NAMALWA (cell line): ENCODE measurements at regions not wholly inside any gene's neighbourhood (a gene's known extent, or its start where the extent isn't known, plus 50 kb on each side); places are given as distances from the start of the nearest gene placed in this dataset.
"Not testable (repeated sequence)": the region's sequence is repeated elsewhere in the genome, so short reads cannot be mapped to it uniquely, and the experiment has no call there.

Source experiments
- DNase-seq: peaks from one replicate; pipeline ENCODE4 v3.0.0-alpha.2; 2015; ENCODE audit warnings: low spot score

DNA sequence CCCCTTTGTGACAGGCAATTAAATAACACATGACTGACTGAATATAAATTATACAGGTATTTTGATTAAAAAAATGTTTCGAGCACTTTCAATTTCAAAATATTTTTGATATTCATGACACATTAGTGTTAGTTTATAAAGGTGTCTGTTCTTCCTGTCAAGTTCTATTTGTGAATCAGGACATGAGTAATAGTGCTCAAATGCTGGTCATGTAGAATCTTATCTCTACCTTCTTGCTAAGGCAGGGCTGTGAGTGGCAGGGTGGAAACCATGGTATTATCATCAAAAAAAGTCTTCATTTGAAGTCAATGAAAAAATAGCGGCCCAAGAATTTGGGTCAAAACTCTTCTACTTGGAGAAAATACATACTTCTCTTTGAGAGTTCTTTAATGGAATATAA, 250.2 kb downstream of the DACT1 start:
- no peak for DNase-seq

DNA sequence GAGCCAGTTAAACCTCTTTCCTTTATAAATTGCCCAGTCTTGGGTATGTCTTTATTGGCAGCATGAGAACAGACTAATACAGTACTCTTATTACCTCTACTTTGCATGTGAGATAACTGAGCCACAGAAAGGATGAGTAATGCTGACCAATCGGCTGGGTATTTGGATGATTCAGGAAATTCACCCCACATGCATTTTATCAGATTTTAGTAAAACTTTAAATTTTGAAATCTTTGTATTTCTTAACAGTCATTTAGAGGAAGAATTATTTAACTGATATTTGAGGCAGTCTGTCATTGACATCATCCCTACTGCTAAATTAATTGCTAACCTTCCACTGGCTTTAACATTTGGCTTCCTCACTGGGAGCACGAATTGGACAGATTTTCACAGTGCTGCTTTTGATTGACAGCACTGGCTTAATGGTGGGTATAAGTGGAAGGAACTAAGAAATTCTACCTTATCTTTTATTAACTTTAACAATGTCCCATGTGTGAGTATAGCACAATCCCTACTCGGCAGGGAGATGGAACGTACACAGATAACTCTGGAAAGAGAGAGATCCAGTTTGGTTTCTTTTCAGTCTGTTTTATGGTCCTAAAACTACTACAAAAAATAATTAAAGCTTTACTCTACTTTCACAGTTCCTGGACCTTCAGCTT, 261.0 kb downstream of the DACT1 start:
- DNase-seq = no peak

DNA sequence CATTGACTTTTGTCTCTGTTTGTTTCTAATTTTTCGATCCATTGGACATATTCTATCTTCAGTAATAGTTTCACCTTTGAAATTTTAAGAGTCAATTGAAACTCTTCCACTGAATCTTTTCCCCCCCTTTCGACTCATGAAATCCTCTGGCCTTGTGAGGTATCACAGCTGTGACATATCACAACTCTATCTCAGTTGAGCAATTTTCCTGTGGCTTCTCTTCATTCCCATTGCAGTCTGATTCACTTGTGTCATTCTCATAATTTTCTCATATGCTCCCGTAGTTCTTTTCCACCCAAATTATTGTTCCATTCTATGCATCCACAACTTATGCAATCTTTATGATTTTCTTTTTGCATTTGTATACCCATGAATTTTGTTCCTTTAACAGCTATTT, 261.6 kb downstream of the DACT1 start:
- DNase-seq = no peak

DNA sequence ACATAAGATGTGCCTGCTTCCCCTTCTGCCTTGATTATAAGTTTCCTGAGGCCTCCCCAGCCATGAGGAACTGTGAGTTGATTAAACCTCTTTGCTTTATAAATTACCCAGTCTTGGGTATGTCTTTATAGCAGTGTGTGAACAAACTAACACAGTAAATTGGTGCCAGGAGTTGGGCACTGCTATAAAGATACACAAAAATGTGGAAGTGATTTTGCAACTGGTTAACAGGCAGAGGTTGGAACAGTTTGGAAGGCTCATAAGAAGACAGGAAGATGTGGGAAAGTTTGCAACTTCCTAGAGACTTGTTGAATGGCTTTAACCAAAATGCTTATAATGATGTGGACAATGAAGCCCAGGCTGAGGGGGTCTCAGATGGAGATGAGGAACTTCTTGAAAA, 264.1 kb downstream of the DACT1 start:
- DNase-seq = no peak

DNA sequence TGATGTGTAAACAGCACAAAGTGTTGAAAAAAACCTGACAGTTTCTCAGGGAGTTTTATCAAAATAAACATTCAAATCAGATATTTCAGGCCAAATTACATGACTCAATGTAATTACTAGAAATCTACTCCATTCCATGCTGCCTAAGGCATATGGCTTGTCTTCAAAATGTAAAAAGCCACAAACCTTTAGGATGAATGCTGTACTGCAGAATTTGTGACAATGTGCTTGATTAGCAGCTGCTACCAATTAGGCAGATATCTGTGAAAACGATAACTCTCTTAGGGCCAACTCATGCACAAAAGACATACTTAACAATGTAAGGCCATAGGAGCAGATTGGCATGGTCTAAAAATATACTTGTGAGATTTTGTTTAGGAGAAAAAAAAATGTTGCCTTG, 267.0 kb downstream of the DACT1 start:
- DNase-seq = no peak

DNA sequence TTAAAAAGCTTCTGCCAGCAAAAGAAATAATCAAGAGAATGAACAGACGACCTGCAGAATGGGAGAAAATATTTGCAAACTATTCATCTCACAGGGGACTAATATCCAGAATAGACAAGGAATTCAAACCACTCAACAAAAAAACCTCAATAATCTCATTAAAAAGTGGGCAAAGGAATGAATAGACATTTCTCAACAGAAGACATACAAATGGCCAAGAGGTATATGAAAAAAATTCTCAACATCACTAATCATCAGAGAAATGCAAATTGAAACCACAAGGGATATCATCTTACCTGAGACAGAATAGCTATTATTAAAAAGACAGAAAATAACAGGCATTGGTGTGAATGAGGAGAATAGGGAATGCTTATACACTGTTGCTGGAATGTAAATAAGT, 270.0 kb downstream of the DACT1 start:
- DNase-seq = no peak

DNA sequence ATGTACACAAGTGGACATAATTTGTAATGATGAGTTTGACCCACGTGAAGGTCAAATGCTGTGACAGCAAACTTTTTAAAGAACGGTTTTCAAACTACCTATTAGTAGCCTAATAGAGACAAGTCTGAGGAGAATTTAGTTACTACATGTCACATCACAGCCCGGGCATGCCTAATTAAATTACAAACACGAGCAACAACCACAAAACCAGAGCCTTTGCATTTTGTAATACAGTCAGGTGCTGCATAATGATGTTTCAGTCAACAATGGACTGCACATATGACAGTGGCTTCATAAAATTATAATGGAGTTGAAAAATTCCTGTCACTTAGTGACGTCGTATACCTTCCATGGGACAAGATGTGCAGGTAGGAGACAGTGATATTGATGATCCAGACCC, 274.5 kb downstream of the DACT1 start:
- DNase-seq = no peak

DNA sequence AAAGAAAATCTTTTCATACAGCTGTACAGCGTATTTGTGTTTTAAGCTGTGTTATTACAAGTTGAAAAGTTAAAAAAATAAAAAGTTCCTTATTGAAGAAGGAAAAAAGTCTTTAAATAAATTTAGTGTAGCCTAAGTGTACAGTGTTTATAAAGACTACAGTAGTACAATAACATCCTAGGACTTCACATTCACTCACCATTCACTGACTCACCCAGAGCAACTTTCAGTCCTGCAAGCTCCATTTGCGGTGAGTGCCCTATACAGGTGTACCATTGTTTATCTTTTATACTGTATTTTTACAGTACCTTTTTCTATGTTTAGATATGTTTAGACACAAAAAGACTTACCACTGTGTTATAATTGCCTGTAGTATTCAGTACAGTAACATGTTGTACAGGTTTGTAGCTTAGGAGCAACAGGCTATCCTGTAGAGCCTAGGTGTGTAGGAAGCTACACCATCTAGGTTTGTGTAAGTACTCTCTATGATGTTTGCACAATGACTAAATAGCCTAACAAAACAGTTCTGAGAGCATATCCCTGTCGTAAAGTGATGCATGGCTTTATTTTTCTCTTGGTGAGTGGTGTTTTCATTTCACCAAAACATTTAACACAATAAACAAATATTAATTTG, 275.2 kb downstream of the DACT1 start:
- DNase-seq = no peak

DNA sequence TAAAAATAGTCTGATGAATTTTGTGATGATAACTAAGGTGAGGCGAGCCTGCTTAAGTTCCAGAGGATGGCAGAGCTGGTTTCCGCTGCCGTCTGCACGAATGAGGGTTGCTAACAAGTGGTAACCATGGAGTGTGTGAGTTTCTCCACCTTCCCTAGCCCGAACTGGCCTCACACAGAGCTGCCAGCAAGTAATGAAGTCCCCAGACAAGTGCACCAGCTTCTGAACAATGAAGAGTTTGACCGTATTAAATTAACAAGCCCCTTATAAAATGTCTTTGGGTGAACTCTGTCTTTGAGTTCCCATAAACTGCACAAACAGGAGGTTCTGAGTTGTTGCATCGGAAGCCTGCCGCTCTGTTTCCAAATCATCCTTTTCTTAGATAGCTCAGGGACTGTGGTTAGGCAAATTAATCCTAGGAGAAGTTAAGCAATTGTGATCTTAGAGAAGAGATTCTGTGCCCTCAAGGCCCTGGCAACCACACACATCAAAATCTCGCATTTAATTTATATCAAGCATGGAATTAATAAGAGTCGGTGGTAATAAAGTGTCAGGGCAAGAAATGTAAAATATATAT, 274.1 kb upstream of the DAAM1 start:
- no peak for DNase-seq

DNA sequence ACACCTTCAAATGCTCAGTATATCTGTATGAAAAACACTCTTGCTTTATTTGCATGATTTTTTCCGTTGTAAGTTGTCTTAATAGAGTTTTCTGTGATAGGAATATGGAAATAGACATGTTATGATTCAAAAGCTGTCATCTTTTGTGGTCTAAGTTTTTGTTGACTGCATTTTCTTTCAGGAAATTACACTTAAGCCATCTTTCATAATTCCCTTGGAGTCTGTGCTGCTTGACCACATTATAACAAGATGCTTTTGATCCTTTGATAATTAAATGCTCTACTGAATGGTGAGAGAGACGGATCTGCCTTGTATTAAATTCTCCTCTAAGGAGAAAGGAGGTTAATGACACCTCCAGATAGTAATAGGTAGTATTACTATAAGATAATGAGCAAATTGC, 272.8 kb upstream of the DAAM1 start:
- DNase-seq = no peak

DNA sequence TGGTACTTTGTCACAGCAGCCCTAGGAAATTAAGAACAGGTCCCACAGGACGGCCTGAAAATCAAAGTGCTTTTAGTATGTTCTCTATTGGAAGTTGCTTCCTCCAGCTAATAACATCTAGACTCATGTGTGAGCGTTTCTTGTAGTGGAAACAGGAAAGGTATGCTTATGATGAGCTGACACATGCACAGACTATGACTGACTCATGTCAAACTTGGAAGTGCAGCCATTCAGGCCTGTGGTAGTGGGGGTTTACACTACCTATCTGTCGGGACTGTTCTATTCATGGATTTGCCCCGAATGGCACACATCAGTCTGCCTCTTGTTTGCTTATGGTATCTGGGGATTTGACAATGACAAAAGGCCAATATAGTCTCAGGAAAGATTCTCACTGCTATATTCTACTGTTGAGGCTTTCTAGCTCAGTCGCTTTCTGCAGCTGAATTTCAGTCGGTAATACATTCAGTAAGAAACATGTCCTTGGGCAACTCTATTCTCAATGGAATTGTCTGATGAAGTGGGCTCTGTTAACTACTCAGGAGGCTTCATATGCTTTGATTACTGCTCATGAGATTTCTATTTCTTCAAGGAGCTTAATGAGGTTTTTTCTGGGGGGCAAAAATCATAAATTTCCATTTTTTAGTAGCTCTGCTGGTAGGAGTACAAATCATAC, 270.3 kb upstream of the DAAM1 start:
- no peak for DNase-seq

DNA sequence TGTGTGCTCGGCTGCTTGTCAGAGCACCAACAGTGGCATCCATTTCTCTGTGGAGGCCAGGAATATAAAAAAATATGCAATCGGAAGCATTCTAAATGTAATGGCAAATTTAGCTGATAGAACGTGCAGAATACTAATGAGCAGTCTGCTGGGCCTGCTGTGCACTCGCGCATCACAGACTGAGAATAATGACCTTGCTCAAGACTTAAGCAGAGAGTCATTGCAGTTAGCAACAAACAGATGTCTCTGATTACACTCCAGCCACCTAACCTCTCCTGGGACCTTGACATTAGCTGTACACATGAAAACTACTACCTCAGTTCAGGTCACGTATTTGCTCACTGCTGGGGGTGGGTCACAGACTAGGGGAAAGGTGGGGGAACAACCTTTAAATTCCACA, 269.2 kb upstream of the DAAM1 start:
- no peak for DNase-seq

DNA sequence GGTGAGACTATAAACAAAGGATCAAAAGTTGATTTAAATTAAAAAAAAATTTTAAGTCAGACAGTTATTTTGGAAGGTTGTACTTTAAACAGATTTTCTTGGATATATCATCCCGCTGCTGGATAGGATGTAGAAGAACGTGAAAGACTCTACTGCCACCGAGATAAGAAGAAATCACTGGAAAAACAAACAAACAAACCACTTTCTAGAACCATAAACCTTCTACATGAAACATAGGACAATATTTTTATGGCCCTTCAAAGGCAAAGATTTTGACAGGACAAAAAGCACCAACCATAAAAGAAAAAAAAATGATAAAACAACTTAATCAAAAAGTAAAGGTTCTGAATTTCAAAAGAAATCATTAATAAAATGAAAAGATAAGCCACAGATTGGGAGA, 268.2 kb upstream of the DAAM1 start:
- DNase-seq = no peak

DNA sequence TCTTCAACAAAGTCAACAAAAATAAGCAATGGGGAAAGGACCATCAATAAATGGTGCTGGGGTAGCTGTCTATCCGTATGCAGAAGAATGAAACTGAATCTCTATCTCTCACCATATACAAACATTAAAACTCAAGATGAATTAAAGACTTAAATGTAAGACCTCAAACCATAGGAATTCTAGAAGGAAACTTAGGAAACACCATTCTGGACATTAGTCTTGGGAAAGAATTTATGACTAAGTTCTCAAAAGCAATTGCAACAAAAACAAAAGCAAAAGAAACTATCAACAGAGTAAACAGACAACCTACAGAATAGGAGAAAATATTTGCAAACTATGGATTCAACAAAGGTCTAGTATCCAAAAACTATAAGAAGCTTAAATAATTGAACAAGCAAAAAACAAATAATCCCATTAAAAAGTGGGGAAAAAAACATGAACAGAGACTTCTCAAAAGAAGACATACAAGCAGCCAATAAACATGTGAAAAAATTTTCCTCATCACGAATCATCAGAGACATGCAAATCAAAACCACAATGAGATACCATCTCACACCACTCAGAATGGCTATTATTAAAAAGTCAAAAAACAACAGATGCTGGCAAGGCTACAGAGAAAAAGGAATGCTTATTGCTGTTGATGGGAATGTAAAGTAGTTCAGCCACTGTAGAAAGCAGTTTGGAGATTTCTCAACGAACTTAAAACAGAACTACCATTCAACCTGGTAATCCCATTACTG, 266.1 kb upstream of the DAAM1 start:
- DNase-seq = not testable (repeated sequence)

DNA sequence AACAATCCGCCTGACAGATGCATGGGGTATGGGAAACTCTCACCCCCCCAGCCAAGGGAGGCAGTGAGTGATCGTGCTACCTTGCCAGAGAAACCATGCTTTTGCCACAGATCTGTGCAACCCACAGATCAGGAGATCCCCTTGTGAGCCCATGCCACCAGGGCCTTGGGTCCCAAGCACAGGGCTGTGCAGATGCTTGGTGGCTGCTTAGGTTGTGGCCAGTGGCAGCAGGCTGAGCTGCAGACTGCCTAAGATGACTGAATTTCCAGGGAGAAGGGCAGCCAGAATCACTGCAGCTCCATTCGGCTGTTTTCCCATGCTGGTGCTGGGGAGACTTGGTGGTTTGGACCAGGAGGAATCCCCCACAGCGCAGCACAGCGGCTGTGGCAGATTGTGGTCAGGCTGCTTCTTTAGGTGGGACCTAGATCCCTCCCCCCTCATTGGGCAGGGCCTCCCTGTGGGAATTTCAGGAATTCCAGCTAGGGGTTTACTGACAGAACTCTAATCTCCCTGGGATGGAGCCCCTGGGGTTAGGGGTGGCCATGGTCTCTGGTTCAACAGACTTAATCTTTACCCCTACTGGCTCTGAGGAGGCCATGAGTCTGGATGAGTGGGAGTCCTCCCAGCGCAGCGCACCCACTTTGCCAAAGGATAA, 264.6 kb upstream of the DAAM1 start:
- no peak for DNase-seq

DNA sequence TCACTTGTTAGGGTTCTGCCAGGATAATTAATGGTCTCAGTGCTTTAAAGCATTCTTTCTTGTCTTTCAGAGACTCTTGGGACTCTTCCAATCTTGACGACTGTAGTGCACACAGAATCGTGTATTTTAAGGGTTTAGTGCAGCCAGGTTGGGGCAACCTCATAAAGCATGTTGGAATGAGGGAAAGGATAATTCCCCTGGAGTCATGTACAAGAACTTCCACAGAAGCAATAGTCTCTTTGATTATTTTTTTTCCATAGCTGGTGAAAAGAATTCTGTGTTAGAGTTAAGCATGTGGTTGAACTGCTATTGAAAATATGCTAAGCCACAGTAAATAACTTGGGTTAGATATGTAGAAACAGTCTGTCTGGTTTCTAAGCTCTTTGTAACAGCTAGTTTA, 246.8 kb upstream of the DAAM1 start:
- DNase-seq = no peak

DNA sequence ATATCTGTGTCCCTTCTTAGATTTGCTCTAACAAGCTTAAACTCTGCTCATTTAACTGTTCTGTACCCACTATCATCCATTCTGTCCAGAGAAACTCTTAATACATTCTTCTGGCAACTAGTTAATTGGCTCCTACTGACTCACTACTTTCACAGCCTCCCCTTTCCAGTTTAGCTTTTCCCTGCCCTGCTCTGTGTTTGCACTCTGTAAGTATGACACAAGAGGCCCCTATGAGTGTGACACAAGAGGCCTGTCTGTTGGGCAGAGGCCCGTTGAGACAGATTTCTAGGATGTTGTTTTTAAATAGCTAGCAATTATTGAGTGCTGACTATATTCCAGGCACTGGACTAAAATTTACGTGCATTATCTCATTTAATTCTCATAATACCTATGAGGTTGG, 246.0 kb upstream of the DAAM1 start:
- DNase-seq = no peak

DNA sequence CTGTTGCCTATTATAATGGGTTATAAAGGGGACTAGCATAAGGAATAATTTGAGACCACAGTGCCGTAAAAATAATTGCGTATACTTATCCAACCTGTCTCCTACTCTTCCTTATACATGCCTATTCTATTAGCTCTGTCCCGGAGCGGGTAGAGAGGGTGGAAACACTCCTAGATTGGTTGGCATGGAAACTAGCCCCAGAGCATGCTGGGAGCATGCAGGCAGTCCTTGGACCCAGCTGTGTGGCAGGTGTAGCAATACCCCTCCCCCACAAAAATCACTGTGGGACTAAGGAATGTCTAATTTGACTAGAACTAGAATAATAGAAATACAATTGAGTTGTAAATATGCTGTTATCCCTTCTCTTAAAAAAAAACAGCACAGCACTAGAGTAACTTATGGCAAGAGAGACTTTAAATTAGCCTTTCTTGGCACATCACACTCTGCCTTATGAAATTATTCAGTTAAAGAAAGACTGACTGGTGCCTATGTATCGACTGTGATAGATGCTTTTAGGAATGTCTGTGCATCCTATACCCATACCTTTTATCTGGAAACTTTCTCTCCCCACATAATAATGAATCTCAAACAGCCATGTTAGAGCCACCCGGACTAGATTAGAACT, 244.0 kb upstream of the DAAM1 start:
- no peak for DNase-seq

DNA sequence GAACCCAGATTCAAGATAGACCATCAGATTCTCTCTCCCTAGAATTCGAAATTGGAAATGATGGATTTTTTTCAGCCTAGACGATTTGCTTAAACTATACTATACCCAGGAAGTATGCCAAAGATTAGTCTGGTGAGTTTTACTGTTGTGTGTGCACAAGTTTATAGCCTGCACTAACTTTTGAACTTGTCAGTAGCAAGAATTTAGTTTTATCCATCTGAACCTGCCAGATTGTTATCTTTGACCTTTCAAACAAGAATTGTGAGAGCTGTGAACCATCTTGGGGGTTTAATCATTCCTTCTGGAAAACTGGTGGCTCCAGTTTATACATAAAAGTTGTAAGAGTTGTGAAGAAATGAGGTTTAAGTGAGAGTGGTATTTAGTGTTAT, 243.5 kb upstream of the DAAM1 start:
- DNase-seq = no peak

DNA sequence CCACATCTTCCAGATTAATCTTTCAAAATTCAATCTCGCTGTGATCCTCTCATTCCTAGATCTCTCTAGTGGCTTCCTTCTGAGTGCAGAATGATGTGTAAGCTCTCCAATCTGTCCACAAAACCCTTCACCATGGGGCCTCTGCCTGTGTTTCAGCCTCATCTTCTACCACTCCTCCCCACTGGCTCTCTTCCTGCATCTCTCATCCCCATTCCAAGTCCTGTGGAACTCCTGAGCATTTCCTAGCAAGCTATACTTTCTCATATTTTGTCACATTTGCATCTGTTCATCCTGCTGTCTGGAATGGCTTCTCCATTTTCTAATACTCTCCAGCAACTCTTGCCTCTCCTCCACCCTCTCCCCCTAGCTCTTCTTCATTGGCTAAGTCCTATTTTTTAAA, 242.0 kb upstream of the DAAM1 start:
- DNase-seq = no peak

DNA sequence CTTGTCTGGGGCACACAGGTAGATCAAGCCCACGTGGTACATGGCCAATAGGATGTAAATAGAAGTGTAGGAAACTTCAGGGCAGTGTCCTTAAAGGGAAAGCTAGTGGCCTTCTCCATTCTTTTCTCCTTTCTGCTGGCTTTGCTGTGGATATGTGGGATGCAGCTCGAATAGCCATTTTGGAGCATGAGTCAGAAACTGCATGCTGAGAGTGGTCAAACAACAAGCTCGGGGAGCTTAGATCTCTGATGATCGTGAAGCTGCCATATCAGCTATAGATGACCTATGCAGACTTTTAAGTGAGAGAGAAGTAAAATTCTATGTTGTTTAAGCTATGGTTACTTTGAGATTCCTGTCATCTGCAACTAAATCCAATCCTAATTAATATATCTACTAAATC, 241.3 kb upstream of the DAAM1 start:
- no peak for DNase-seq
